GM12873 (cell line): ENCODE measurements at regions not wholly inside any gene's neighbourhood (a gene's known extent, or its start where the extent isn't known, plus 50 kb on each side); places are given as distances from the start of the nearest gene placed in this dataset.

Source experiments
- CTCF ChIP-seq: IDR thresholded peaks from 2 replicates; pipeline ENCODE4 v1.5.1; 2012; ENCODE audit warnings: low read depth, mild to moderate bottlenecking, moderate library complexity, low read length, control low read depth; ENCODE audit not compliant: insufficient read depth; ENCODE audit errors: missing control alignments

- TF ChIP-seq CTCF: no peak
Measured at GRCh38 chrX:69386681-69387080, 117.4 kb upstream of the NALF2 start.

- TF ChIP-seq CTCF: no peak
Measured at GRCh38 chrX:69379412-69379811, 124.7 kb upstream of the NALF2 start.

- TF ChIP-seq CTCF: no peak
Measured at GRCh38 chrX:69374569-69374968, 129.6 kb upstream of the NALF2 start.

- no peak for TF ChIP-seq CTCF
Measured at GRCh38 chrX:69372435-69372834, 131.7 kb upstream of the NALF2 start.

- no peak for TF ChIP-seq CTCF
Measured at GRCh38 chrX:69371159-69371558, 133.0 kb upstream of the NALF2 start.

- no peak for TF ChIP-seq CTCF
Measured at GRCh38 chrX:69369999-69370398, 134.1 kb upstream of the NALF2 start.

- no peak for TF ChIP-seq CTCF
Measured at GRCh38 chrX:69366183-69366582, 137.9 kb upstream of the NALF2 start.
